ENCODE measurements at regions not wholly inside any gene's neighbourhood (a gene's known extent, or its start where the extent isn't known, plus 50 kb on each side); places are given as distances from the start of the nearest gene placed in this dataset.

DNA sequence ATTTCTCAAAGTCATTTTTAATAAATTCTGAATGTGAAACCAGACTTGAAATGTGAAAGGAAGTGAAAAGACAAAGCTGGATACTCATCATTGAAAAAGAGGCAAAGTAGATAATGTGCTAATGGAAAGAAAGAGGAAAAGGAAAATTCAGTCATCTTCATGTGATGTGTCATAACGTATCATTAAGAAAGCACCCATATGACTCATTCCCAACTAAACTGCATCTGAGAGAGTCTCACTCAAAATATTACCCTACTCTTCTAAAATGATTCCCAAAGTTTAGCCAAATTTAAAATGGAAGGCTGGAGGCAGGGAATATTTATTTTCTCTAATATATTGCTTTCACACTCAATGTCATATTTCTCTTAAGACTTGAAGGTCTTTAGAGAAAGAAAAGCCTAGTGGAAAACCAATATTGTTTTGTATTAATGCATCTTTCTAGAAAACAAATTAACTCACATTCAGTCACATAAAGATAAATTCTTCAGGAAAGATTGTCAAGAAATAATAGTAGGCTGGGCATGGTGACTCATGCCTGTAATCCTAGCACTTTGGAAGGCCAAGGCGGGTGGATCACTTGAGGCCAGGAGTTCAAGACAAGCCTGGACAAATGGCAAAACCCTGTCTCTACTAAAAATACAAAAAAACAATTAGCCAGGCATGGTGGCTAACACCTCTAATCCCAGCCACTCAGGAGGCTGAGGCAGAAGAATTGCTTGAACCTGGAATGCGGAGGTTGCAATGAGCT, 129.9 kb downstream of the SLC30A10 start:
- DNase-seq = no peak

DNA sequence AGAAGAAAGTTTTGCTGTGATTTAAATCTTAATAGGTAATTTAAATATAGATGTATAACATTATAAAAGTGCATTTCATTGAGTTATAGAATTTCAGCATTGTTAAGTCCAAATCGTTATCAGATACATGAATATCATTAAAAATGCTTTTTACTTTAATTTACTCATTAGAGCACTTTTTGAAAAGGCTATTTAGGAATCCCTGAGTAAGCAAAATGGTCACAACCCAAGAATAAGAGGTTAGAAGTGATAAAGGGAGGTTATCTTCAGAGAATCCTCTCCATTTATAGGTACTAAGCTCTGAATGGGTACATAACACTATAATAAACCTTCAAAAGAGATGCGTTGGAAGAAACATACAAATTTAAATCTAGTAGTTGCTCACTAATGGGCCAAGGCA, 130.7 kb downstream of the SLC30A10 start:
- no peak for DNase-seq

DNA sequence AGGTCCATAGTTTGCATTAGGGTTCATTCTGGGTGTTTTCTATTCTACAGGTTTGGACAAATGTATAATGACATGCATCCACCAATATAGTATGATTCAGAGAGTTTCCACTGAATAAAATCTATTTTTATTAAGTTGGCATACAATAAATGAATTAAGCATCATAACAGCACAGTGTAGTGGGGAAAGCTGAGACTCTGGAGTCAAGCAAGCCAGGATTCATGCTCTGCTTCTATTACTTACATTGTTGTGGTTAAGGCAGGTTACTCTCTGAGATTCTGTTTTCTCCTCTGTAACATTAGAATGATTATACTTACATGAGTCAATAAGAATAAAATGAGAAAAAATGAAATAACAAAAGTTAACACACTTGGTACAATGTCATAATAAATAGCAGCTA, 131.3 kb downstream of the SLC30A10 start:
- DNase-seq = no peak

DNA sequence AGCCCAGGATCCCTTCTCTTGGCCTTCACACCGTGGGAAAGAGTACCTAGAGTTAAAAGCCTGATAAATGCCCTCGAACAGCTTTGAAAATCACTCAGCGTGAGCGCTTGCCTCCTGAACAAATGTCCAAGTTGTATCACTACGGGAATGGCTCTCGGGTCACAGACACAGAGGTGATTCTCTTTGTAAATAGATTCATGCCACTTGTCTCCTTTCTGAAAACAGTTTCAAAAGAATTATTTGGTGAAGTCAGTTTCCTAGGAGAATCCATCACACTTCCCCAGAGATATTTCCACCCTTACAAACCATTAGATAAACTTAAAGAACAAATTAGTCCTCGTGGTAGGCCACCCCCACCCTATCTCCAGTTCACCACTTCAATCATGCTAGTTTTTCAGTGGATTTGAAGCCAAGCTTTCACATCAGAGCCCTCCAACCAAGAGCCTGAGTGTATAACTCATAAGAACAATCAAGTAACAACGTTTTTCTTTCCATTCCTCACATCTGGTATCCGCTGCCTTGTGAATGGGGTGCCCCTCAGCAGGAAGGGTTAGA, 132.9 kb downstream of the SLC30A10 start:
- DNase-seq = no peak

DNA sequence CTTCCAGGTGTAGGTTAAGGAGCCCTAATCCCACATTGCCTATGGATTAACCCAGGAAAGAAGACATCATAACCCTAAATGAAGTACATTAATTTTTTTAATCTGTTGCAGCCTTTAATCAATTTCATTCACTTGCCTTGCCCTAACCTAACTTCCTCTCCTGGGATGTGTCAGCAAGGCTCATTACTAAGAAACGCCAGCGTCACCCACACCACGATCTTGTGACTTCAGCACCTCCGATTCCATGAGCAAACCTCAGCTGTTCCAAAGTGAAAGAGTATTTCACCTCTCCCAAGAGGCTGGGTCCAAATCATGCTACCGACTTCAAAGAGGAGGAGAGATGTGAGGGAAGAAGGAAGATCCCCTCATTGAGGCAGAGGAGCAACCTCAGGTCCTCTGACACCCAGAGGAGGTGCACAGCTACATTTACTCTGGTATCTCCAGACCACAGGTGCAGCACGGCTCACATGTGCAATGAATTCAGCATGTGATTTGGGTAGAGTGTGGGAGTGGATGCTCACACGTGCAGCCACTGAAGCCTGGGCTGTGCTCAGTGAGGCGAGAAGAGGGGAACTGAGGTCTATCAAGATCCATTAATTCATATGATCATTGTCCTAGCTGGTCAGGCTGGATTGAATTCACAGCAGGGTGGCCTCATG, 134.1 kb downstream of the SLC30A10 start:
- DNase-seq = no peak

DNA sequence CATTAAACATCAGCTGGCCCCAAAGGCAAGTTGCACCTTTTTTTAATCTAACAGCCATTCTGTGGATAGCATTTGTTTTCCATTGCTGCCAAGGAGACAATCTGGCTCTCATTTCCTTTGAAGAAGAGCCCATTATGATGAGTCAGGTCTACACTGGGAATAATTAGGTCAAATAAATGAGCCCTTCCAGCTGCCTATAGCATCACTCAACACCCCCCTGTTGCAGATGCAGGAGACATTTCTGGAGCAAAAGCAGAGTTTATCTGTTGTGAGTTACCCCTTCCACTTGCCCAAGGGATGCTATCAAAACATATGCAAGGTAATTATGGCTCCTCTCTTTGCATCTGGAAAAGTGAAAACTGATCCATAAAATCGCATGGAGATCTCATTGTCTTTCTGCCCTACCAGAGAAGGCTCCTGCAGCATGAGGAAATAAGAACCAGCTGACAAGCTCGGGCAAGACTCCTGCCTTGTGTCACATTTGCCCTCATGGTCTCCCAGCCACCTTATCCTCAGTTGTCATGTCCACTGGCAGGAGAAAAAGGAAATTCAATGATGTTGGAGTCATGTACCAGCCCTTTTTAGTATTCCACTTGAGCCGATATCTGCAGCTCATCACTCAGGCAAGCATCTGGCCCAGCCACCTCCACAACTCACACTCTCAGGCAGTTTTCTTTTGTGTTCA, 135.9 kb downstream of the SLC30A10 start:
- DNase-seq = no peak

DNA sequence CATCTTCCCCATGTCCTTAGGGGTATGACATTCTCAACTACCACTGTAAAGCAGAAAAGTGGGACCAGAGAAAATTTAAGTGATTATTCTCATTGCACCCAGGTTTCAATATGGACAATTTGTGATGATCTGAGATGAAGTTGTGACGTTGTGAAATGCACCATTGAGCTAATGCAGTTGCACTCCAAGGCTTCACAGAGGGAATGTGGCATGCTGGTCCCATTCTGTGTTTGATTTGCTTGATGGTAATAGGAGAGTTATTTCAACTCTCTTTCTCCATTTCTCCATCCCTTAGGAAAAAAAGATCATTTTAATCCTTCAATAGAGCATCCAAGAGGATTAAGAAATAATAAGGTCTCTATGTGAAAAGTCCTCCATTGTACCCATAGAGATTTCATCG, 136.6 kb downstream of the SLC30A10 start:
- DNase-seq = no peak

DNA sequence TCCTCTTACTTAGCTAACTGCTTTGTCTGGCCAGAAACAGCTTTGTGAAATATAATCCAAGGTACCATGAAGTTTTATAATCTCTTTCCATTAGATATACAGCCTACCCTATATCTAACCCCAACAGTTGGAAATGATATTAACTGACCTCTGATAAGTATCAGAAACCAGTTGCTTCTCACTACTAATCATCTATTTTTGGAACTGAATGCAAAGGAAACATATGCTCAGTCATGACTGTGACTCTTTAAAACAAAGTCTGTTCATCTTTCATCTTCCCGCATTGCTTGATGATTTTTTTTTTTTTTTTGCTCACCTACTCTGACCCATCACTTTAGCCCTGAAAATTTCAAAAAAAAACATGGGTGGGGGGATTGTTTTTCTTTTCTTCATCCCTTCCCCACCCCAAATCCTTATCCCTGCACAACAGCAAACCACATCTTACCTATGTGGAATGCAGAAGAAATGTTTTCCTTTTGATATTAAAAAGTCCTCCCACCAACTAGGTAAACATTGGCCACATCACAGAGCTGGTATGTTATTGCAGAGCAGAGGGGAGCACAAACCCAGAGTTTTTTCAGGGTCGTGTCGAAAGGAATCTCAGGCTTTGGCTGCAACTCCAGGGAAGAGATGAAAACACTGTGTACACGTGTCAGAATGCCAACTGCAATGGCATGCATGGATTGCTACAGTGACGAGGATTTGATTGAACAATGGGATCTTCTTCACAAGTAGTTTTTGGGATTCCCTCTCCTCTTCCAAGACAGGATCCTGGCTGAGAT, 137.3 kb downstream of the SLC30A10 start:
- DNase-seq = no peak

DNA sequence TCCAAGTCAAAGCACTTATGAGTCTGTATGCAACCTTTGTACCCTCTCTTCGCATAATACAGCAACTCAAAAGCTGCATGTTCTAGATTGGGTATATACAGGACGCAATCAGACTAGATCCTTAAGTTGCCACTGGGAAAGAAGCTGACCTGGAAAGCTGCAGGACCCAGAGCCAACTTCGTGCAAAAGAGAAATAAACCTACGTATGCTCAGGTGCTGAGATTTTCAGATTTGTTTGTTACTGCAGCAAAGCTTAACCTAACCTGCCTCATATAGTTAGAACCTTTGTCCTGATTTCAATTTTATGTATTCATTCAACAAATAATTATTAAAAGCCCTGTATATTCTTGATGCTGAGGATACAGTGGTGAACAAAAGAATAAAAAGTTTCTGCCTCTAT, 139.7 kb downstream of the SLC30A10 start:
- DNase-seq = no peak

DNA sequence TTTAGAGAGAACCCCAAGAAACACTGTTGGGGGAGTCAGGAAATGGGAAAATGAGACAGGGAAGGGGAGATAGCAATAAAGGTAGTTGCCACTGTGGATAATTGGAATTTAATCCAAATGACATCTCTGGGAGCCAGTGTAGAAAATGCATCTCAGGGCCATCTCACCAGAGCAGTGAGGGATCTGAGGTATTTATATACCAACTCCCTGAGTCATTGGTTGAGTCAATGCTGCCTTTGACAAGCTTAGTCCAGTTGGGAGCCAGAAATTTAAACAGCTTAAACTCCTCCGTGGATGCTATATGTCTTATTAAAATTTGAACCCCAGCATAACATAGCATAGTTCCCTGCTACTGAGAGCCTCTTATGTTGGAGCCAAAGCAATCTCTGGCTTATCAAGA, 140.3 kb downstream of the SLC30A10 start:
- DNase-seq = no peak

DNA sequence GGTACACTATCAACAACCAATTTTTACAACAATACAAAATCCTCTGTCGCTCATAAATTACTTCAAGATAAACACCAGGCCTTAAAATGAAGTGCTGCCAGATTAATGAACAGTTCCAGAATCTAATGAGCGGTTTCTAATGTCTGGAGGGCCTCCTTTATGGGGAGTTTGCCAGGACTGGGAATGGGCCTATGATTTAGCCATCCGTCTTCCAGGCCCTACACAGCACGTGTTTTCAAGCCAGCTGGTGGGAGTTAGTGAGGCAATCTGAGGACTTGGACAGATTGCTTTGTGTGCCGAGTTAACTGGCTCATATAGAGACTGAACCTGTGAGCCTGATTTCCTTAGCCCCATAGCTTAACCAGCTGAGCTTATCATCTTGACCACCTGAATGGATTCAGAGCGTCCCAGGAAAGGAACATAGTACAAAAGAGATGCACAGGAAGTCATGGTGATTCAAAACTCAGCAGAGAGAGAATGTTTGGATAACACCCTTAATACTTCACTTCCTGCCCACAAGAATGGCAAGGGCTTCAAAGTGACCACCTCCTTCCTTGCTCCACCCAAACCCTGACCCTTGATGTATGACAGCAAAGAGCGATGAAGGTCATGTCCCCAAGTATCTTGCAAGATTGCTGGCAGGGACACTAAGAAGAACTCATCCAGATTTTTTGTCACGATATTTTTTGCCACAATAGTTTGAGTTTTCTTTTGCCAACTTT, 143.5 kb downstream of the SLC30A10 start:
- no peak for DNase-seq

DNA sequence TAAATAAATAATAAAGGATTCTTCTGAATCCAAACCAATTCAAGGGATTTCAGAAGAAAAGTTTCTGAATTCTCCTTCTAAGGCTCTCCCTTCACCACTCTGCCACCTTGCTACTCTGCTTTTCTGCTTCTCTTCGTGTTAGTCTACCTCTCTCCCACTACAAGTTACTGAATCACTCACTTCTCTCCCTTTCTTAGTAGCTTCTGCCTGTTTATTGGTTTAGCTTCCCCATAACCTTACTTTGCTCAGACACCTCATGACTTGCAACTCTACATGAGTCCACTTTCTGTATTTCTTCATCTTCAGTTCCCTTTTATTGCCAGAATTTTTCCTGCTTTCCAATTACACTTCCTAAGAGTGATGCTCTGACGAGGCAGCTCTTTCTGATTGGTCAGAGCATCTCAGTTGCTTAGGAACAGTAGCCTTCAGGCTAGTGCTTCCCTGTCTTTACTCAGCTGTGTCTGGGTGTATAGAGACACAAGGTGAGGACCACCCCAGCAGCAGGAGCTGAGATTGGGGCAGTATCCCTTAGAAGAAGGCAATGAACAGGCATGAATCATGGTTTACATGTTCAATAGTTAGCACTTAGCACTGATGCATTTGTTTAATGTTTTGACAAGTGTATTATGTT, 144.6 kb downstream of the SLC30A10 start:
- no peak for DNase-seq

DNA sequence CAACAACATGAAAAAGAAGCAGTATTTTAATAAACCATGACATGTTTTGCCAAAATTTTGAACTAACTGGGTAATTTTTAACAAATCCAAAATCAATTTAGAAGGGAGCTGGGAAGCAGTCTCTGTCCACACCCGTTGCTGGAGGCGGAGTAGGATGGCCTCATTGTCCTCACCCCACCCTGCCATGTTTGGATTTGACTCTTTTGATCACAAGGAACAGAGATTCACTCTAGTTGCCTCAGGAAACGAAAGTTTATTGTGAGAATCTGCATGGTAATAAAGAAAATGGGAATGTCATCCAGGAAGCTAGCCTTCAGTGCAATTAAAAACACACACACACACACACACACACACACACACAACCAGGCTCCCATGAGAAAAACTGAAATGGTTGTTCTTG, 145.4 kb downstream of the SLC30A10 start:
- DNase-seq = no peak

DNA sequence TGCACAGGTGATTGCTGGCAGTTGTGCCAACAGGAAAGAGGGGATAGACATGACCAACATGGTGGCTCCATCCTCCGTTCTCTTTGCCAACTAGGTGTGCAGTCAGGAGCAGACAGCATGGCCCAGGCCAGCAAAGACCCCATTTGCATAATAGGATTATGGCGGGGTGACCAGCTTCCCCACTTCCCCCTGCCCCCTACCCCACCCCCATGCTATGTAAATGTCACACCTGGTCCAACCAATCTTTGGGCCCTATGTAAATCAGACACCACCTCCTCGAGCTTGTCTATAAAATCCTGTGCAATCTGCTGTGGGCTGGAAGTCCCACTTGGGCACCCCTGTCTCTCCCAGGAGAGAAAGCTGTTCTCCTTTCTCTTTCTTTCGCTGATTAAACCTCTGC, 146.0 kb downstream of the SLC30A10 start:
- no peak for DNase-seq

DNA sequence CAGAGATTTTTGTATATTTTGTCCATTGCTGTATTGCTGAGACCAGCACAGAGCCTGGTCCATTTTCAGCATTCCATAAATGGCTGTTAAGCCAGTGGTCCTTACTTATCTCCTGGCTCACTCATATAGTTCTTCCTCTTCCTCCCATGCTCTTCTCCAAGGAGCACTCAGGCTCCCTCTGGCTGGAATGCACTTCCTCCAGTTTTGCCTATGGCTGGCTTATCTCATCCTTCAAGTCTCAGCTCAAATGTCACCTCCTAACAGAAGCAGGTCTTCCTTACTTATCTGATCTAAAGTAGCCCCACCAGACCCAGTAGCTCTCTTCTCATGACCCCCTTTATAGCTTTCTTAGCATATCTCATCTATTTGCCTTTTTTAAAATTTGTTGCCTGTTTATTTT, 146.9 kb downstream of the SLC30A10 start:
- DNase-seq = no peak

DNA sequence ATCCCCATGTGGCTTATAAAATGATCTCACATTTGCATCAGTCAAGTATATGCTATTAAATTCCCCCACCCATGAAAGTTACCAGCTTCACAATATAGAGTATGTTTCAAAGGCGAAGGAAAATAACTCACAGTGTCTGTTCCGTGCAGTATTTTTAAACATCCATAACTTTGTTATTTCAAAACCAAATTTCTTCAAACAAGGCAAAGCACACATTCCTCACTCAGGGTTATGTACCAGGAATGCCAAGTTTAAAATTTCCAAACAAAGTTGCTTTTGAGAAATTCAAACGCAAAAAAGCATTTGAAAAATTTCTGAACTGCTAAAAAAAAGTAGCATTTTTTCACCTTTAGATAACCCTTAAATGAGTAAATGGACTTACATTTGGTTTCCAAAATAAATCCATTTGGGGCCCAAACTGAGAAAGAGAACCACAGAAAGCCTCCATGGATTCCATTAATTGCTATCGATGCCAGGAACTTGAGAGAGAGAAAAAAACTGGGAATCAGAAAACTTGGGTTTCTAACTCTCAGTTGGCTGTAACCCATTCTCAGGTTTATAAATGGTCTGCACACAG, 149.5 kb downstream of the SLC30A10 start:
- DNase-seq = no peak

DNA sequence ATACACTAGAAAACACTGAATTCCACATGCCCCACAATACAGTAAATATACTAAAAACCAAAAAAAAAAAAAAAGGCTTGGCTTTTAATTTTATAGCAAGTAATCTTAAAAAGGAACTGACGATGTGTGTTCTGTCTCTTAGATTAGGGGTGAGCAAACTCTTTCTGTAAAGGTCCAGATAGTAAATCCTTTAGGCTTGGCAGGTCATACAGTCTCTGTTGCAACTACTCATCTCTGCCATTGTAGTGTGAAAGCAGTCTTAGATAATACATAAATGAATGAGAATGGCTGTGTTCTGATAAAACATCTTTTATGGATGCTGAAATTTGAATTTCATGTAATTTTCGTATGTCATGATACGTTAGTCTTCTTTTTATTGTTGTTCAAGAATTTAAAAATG, 150.2 kb downstream of the SLC30A10 start:
- no peak for DNase-seq

DNA sequence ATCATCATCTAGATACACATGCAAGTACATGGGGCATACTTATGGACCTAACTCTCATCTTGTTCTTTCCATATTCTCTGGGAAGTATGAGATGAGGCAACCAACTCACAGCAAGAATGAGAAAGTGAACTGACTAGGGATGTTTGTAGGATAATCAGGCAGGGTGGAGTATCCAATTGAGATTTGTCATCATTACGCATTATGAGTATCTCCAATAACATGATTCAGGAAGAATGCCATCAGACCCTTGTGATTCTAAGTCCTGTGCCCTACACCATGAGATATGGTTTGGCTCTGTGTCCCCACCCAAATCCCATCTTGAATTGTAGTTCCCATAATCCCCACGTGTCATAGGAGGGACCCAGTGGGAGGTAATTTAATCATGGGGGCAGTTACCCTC, 154.0 kb downstream of the SLC30A10 start:
- DNase-seq = no peak

DNA sequence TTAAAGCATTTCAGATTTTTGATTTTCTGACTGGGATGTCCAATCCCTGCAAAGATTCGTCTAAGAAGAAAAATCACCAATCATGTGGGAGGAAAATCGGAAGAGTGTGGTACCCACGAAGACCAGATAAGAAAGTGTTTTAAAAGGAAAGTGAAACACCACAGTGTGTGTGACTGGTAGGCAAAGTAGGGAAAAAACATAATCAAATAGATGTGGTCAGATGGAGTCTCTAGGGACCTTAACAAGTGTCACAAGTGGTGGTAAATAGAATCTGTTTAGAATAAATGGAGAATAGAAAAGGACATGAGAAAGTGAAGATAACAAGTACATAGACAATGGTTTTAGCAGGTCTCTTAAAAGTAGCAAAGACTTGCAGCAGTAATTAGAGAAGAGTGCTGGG, 154.6 kb downstream of the SLC30A10 start:
- no peak for DNase-seq

DNA sequence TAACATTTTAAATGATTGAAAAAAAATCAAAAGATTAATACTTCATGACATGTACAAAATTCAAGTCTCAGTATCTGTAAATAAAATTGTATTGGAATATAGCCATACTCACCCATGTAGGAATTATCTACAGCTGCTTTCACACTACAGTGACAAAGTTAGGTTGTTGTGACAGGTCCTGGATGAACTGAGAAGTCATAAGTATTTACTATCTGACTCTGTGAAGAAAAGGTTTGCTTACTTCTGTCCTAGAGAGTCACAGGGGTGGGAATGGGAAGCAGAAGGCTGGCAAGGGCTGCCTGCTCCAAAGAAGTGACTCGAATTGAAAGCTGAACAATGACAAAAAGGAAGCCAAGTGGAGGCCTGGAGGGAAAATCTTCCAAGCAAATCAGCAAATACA, 155.2 kb downstream of the SLC30A10 start:
- DNase-seq = no peak

DNA sequence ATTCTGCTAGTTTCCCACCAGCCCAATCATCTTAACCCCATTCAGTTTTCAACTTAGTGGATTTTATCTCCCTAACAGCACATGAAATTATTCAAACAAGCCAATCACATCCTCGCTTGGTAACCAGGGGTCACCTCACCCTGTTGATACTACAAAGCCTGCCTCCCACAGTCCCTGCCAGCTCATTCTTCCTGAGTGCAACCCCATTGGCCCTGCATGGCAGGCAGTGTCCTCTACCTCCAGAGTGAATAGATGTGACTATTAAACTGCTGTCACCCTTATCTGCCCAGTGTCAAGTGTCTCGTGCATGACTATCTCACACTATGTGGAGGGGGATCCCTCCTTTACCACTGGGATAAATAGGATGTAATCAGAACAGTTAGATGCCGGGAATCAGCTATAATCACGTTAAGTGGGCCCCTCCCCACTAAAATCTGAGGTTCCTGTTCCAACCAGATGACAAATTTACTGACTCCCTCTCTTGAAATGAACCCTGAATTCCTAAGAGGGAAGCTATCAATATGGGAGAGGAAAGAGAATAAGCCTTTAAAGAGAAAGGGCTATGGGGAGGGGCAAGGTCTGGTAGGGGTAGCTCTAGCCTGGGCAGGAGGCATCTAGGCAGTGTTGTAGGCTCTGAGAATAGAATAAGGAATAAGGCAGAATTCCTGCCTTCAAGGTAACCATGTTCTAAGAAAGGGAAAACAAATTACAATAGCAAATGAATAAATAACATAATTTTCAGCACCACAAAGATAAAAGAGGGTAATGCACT, 155.9 kb downstream of the SLC30A10 start:
- DNase-seq = no peak
